A549 (cell line): ENCODE measurements at regions not wholly inside any gene's neighbourhood (a gene's known extent, or its start where the extent isn't known, plus 50 kb on each side); places are given as distances from the start of the nearest gene placed in this dataset.

ENCODE experiments used
- ATAC-seq, 2 experiments: fragments of 200-7000 bp in 1 of 2; fragments of >200 bp in 1 of 2; cut with Nextera tagmentation in 1 of 2; cut with Tn5 transposase in 1 of 2; 3 replicates each; pipeline versions ENCODE4 v1.8.0 to v1.9.1; 2018 to 2020; ENCODE audit warnings: mild to moderate bottlenecking in 1 of 2, moderate library complexity in 1 of 2
- CTCF ChIA-PET: fragments of 300-600 bp; sonication (Branson Sonifier 250); formaldehyde crosslinking; extraction: SDS; loops from one replicate; lab custom pipeline; 2021; ENCODE audit warnings: antibody characterized with exemption, inconsistent platforms; lab: Yijun Ruan, JAX
- POLR2A ChIA-PET: fragments of 350-600 bp; formaldehyde crosslinking; extraction: SDS; loops from one replicate; lab custom pipeline; 2021; ENCODE audit warnings: antibody characterized with exemption, inconsistent platforms; lab: Yijun Ruan, JAX
- DNase-seq, 2 experiments: peaks; one replicate each; pipeline versions ENCODE4 v3.0.0 to v3.0.0-alpha.2; 2011 to 2016; ENCODE audit warnings: low read depth in 1 of 2, low spot score in 1 of 2
- FAIRE-seq: peaks from 2 replicates; lab custom pipeline; 2011; peaks lifted over from hg19 to GRCh38; lab: Jason Lieb, UNC
- H3K27ac ChIP-seq, 2 experiments: fragments of >200 bp; sonication (Bioruptor Twin); formaldehyde crosslinking; 3 replicates each; pipeline ENCODE4 v1.5.1; 2016 to 2017
- H3K4me1 ChIP-seq: fragments of >200 bp; sonication (Bioruptor Twin); formaldehyde crosslinking; 3 replicates; pipeline ENCODE4 v1.6.1; 2016
- H3K4me2 ChIP-seq: fragments of >200 bp; sonication (Bioruptor Twin); formaldehyde crosslinking; 3 replicates; pipeline ENCODE4 v1.6.1; 2016
- H3K4me3 ChIP-seq: fragments of >200 bp; sonication (Bioruptor Twin); formaldehyde crosslinking; 3 replicates; pipeline ENCODE4 v1.5.1; 2016
- H3K9me3 ChIP-seq: fragments of >200 bp; sonication (Bioruptor Twin); formaldehyde crosslinking; 3 replicates; pipeline ENCODE4 v1.6.1; 2016
- EHMT2 ChIP-seq: fragments of 200-600 bp; sonication (generic); IDR thresholded peaks from 2 replicates; pipeline ENCODE4 v1.6.1; 2016; ENCODE audit warnings: antibody characterized with exemption, low read depth, mild to moderate bottlenecking, moderate library complexity
- FOSB ChIP-seq: fragments of 250-450 bp; sonication (Bioruptor Pico); IDR thresholded peaks from 2 replicates; pipeline ENCODE4 v1.5.0; 2020; ENCODE audit warnings: mild to moderate bottlenecking, moderate library complexity
- HEYL ChIP-seq: fragments of 250-450 bp; sonication (Bioruptor Pico); IDR thresholded peaks from 2 replicates; pipeline ENCODE4 v1.8.0; 2021; ENCODE audit warnings: mild to moderate bottlenecking, moderate library complexity
- HOXA7 ChIP-seq: fragments of 250-450 bp; sonication (Bioruptor Pico); IDR thresholded peaks from 2 replicates; pipeline ENCODE4 v1.5.0; 2020; ENCODE audit warnings: mild to moderate bottlenecking, moderate library complexity
- JUN ChIP-seq, 2 experiments: fragments of >200 bp; sonication (Bioruptor Twin); formaldehyde crosslinking; IDR thresholded peaks; 2 replicates in 1 of 2; 3 replicates in 1 of 2; pipeline ENCODE4 v1.6.1; 2016 to 2017
- KDM1A ChIP-seq: fragments of 200-600 bp; sonication (generic); IDR thresholded peaks from 2 replicates; pipeline ENCODE4 v1.6.1; 2016; ENCODE audit warnings: low read depth, mild to moderate bottlenecking
- KDM5A ChIP-seq: fragments of 200-600 bp; sonication (generic); IDR thresholded peaks from 2 replicates; pipeline ENCODE4 v1.6.1; 2016; ENCODE audit warnings: antibody characterized with exemption, mild to moderate bottlenecking
- MAZ ChIP-seq: fragments of 150-350 bp; IDR thresholded peaks from 2 replicates; pipeline ENCODE4 v1.6.1; 2014; ENCODE audit warnings: antibody characterized with exemption, low read depth, low read length, borderline replicate concordance
- NFE2L2 ChIP-seq: fragments of 150-350 bp; conservative IDR thresholded peaks from 2 replicates; pipeline ENCODE4 v1.6.1; 2014; ENCODE audit warnings: low read length
- NR3C1 ChIP-seq: fragments of >200 bp; sonication (Bioruptor Twin); formaldehyde crosslinking; IDR thresholded peaks from 3 replicates; pipeline ENCODE4 v1.6.1; 2017
- PHF8 ChIP-seq: fragments of 200-600 bp; sonication (generic); IDR thresholded peaks from 2 replicates; pipeline ENCODE4 v1.6.1; 2016; ENCODE audit warnings: low read depth, mild to moderate bottlenecking, antibody characterized with exemption, moderate library complexity, borderline replicate concordance
- POLR2AphosphoS2 ChIP-seq: conservative IDR thresholded peaks from 2 replicates; pipeline ENCODE4 v1.6.1; 2012; ENCODE audit warnings: low read length, improper control_type of control experiment, inconsistent platforms
- RCOR1 ChIP-seq: fragments of 150-350 bp; IDR thresholded peaks from 2 replicates; pipeline ENCODE4 v1.6.1; 2014; ENCODE audit warnings: antibody characterized with exemption, low read length, low read depth
- RFX5 ChIP-seq: fragments of 450-650 bp; IDR thresholded peaks from 2 replicates; pipeline ENCODE4 v1.7.1; 2014; ENCODE audit warnings: antibody characterized with exemption, mild to moderate bottlenecking, moderate library complexity
- SREBF2 ChIP-seq: fragments of 450-650 bp; IDR thresholded peaks from 2 replicates; pipeline ENCODE4 v1.6.1; 2014; ENCODE audit warnings: mild to moderate bottlenecking, moderate library complexity
- ZFP36 ChIP-seq: fragments of 450-650 bp; IDR thresholded peaks from 2 replicates; pipeline ENCODE4 v1.6.1; 2014; ENCODE audit warnings: borderline replicate concordance; ENCODE audit not compliant: partially characterized antibody
- ZSCAN20 ChIP-seq: fragments of 250-450 bp; sonication (Bioruptor Pico); IDR thresholded peaks from 2 replicates; pipeline ENCODE4 v1.8.0; 2022; ENCODE audit warnings: mild to moderate bottlenecking, moderate library complexity
- WGBS: methylation state at CpG from one replicate; pipeline ENCODE4 v1.1.6; 2017; ENCODE audit errors: missing lambda C conversion rate; 5-methylcytosine and 5-hydroxymethylcytosine counted together
- TF ChIP-seq, protein P1 (sequence below): fragments of >200 bp; sonication (Bioruptor Twin); formaldehyde crosslinking; IDR thresholded peaks from 3 replicates; pipeline ENCODE4 v1.5.1; 2016
- TF ChIP-seq, protein P2 (sequence below): fragments of >200 bp; sonication (Bioruptor Twin); formaldehyde crosslinking; IDR thresholded peaks from 3 replicates; pipeline ENCODE4 v1.6.1; 2016
- TF ChIP-seq, protein P3 (sequence below): fragments of 250-450 bp; sonication (Bioruptor Pico); IDR thresholded peaks from 2 replicates; pipeline ENCODE4 v1.5.0; 2021; ENCODE audit warnings: mild to moderate bottlenecking, moderate library complexity, borderline replicate concordance

DNA sequence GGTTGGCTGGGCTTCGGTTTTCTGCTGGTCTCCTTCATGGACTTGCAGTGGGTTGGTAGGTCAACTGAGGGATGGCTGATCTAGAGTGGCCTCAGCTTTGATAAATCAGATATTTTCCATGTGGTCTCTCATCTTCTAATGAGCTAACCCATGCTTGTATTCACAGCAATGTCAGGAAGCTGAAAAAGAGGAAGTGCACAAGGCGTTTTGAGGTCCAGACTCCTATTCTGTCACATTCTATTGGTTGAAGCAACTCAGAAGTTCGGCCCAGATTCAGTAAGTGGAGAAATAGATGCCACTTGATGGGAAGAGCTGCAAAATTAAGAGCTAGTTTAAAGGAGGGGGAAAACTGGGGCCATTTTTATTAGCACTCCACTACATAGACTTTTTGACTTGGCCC is 361.2 kb downstream of the DIPK2A start:
- CTCF ChIA-PET, result no interaction called here
- POLR2A ChIA-PET, result no interaction called here
- Histone ChIP-seq H3K27ac (no peak overlapping the region), H3K4me1 (no peaks in the 10 kb centered on the region), H3K4me3 (no peak overlapping the region), H3K9me3 (no peaks in the 10 kb centered on the region), H3K4me2 (no peak overlapping the region)
- WGBS, result 0% methylated on average over 3 of the region's 3 CpGs
- FAIRE-seq, result no peak
- no peak for DNase-seq
- ATAC-seq, result no peak
- TF ChIP-seq POLR2AphosphoS2 (no peak), SREBF2 (no peak), NR3C1 (no peak), MAZ (no peak)

DNA sequence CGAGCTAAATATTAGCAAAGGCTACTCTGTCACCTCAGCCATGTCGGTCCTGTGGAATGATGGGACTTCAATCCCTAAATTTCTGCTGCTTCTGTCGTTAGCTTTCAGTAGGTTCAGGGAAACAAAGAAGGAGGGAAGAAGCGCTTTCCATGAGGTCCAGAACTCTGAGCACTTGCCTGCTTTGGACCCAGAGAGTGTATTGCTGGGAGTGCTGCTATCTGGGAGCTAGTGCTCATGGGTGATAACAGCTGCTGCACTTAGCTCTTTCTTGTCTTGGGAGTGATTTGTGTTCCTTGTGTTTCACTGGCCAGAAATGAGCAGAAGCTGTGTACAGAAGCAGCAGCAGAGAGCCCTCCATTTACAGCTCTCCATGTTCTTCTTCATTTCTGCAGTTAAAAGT is 369.8 kb downstream of the DIPK2A start:
- TF ChIP-seq NFE2L2, result no peak
- Histone ChIP-seq H3K4me3 (no peak overlapping the region), H3K4me2 (no peak overlapping the region), H3K27ac (no peak overlapping the region), H3K4me1 (no peaks in the 10 kb centered on the region), H3K9me3 (no peaks in the 10 kb centered on the region)
- ChIA-PET CTCF (interaction anchor here (1.2 kb wide), 1 partner anchor 23 kb away, joined by 3 read pairs; no protein-coding TSS in a partner anchor), POLR2A (no interaction called here)
- ATAC-seq (no peak), FAIRE-seq (no peak), DNase-seq (no peak)
- 3% methylated on average over 4 of the region's 4 CpGs for WGBS

DNA sequence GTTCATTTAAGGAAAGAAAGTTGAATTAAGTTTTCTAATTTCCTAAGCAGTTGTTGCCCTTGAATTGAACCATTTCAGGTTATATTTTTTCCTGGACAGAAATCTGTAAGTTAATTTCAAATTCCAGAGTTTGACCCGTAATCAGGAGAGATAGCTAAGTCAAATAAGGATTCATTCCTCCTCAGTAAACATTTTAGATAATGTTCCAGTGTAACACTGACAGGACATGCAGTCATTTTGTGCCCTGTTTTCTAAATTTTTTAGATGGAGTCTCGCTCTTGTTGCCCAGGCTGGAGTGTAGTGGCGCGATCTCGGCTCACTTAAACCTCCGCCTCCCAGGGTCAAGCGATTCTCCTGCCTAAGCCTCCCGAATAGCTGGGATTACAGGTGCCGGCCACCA is 371.7 kb downstream of the DIPK2A start:
- ChIA-PET CTCF (no interaction called here), POLR2A (no interaction called here)
- Histone ChIP-seq H3K4me3 (no peak overlapping the region), H3K27ac (no peak overlapping the region), H3K4me2 (no peak overlapping the region), H3K4me1 (no peaks in the 10 kb centered on the region), H3K9me3 (no peaks in the 10 kb centered on the region)
- no peak for DNase-seq
- no peak for FAIRE-seq
- ATAC-seq, result no peak
- TF ChIP-seq HOXA7 (CRISPR knock-in tag) (no peak), ZSCAN20 (CRISPR knock-in tag) (no peak), HEYL (no peak), FOSB (no peak), PHF8 (no peak), KDM5A (no peak), RFX5 (no peak), RCOR1 (no peak), KDM1A (no peak), EHMT2 (no peak), JUN (IDR thresholded peaks at IDR 0.05) (no peak), ZFP36 (no peak)
- TF ChIP-seq, protein P1, sequence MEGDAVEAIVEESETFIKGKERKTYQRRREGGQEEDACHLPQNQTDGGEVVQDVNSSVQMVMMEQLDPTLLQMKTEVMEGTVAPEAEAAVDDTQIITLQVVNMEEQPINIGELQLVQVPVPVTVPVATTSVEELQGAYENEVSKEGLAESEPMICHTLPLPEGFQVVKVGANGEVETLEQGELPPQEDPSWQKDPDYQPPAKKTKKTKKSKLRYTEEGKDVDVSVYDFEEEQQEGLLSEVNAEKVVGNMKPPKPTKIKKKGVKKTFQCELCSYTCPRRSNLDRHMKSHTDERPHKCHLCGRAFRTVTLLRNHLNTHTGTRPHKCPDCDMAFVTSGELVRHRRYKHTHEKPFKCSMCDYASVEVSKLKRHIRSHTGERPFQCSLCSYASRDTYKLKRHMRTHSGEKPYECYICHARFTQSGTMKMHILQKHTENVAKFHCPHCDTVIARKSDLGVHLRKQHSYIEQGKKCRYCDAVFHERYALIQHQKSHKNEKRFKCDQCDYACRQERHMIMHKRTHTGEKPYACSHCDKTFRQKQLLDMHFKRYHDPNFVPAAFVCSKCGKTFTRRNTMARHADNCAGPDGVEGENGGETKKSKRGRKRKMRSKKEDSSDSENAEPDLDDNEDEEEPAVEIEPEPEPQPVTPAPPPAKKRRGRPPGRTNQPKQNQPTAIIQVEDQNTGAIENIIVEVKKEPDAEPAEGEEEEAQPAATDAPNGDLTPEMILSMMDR, result no peak
- TF ChIP-seq, protein P2, sequence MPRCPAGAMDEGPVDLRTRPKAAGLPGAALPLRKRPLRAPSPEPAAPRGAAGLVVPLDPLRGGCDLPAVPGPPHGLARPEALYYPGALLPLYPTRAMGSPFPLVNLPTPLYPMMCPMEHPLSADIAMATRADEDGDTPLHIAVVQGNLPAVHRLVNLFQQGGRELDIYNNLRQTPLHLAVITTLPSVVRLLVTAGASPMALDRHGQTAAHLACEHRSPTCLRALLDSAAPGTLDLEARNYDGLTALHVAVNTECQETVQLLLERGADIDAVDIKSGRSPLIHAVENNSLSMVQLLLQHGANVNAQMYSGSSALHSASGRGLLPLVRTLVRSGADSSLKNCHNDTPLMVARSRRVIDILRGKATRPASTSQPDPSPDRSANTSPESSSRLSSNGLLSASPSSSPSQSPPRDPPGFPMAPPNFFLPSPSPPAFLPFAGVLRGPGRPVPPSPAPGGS, result no peak
- TF ChIP-seq, protein P3, sequence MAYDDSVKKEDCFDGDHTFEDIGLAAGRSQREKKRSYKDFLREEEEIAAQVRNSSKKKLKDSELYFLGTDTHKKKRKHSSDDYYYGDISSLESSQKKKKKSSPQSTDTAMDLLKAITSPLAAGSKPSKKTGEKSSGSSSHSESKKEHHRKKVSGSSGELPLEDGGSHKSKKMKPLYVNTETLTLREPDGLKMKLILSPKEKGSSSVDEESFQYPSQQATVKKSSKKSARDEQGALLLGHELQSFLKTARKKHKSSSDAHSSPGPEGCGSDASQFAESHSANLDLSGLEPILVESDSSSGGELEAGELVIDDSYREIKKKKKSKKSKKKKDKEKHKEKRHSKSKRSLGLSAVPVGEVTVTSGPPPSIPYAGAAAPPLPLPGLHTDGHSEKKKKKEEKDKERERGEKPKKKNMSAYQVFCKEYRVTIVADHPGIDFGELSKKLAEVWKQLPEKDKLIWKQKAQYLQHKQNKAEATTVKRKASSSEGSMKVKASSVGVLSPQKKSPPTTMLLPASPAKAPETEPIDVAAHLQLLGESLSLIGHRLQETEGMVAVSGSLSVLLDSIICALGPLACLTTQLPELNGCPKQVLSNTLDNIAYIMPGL (CRISPR knock-in tag), result no peak
- WGBS, result 50% methylated on average over 9 of the region's 9 CpGs
